Prostate gland (tissue), 2 donors: ENCODE measurements at regions not wholly inside any gene's neighbourhood (a gene's known extent, or its start where the extent isn't known, plus 50 kb on each side); places are given as distances from the start of the nearest gene placed in this dataset.

Experiments
- DNase-seq: peaks from one replicate; pipeline ENCODE4 v3.0.0-alpha.2; 2019; ENCODE audit warnings: low spot score
- H3K27ac ChIP-seq, 2 donors: fragments of 200-600 bp; sonication (generic); 2 replicates each; pipeline ENCODE4 v1.5.1; 2017 to 2019
- H3K27me3 ChIP-seq: fragments of 200-600 bp; sonication (generic); replicated peaks from 2 replicates; pipeline ENCODE4 v1.5.1; 2019; ENCODE audit not compliant: insufficient read depth
- H3K36me3 ChIP-seq, 2 donors: fragments of 200-600 bp; sonication (generic); 1 replicate in 1 of 2; 2 replicates in 1 of 2; pipeline versions ENCODE4 v1.5.1 to v1.8.1; 2017 to 2019
- H3K4me1 ChIP-seq: fragments of 200-600 bp; sonication (generic); replicated peaks from 2 replicates; pipeline ENCODE4 v1.5.1; 2019
- H3K4me3 ChIP-seq, 2 donors: fragments of 200-600 bp; sonication (generic); 2 replicates each; pipeline ENCODE4 v1.5.1; 2017 to 2019
- H3K9me3 ChIP-seq: fragments of 200-600 bp; sonication (generic); 2 replicates; pipeline ENCODE4 v1.5.1; 2017
- CTCF ChIP-seq, 4 experiments: fragments of 200-600 bp in 2 of 4; fragments of 450-650 bp in 2 of 4; sonication (generic) in 2 of 4; IDR thresholded peaks; 1 replicate in 3 of 4; 2 replicates in 1 of 4; pipeline ENCODE4 v1.5.1; 2016 to 2019; ENCODE audit warnings: antibody characterized with exemption in 4 of 4, mild to moderate bottlenecking in 2 of 4, moderate library complexity in 2 of 4
- POLR2A ChIP-seq: fragments of 450-650 bp; IDR thresholded peaks from one replicate; pipeline ENCODE4 v1.6.1; 2016; ENCODE audit warnings: antibody characterized with exemption, mild to moderate bottlenecking
- POLR2AphosphoS5 ChIP-seq: sonication (generic); formaldehyde crosslinking; IDR thresholded peaks from one replicate; pipeline ENCODE4 v1.6.1; 2017; ENCODE audit warnings: antibody characterized with exemption
- WGBS: methylation state at CpG from one replicate; pipeline ENCODE4 v1.1.5; 2018; 5-methylcytosine and 5-hydroxymethylcytosine counted together
- intact Hi-C: fragments of 100-400 bp; cut with DNase I; formaldehyde crosslinking; loops from one replicate; pipeline ENCODE4 v1.14.2; 2022

DNA sequence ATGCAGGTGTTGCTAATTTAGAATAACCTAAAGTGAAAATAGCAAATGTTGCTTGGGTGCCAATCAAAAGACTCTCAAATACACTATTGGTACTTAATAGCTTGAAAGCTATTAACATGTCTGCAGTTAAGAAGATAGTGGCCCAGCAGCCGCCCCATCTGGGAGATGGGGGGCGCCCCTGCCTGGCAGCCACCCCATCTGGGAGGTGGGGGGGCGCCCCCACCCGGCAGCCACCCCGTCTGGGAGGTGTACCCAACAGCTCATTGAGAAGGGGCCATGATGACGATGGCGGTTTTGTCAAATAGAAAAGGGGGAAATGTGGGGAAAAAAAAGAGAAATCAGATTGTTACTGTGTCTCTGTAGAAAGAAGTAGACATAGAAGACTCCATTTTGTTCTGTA lies 923.1 kb upstream of the MDGA2 start:
- no peak overlapping the region for H3K27ac ChIP-seq
- DNase-seq: no peak
- intact Hi-C loops: no loop called here
- H3K4me1 ChIP-seq: no peaks in the 10 kb centered on the region
- H3K27me3 ChIP-seq: no peaks in the 10 kb centered on the region
- TF ChIP-seq CTCF (IDR thresholded peaks at IDR 0.05): no peak
- no peak for TF ChIP-seq POLR2AphosphoS5
- TF ChIP-seq POLR2A: no peak
- no peaks in the 10 kb centered on the region for H3K9me3 ChIP-seq
- no peak overlapping the region for H3K4me3 ChIP-seq
- no peaks in the 10 kb centered on the region for H3K36me3 ChIP-seq
- 83% methylated on average over 7 of the region's 7 CpGs for WGBS

DNA sequence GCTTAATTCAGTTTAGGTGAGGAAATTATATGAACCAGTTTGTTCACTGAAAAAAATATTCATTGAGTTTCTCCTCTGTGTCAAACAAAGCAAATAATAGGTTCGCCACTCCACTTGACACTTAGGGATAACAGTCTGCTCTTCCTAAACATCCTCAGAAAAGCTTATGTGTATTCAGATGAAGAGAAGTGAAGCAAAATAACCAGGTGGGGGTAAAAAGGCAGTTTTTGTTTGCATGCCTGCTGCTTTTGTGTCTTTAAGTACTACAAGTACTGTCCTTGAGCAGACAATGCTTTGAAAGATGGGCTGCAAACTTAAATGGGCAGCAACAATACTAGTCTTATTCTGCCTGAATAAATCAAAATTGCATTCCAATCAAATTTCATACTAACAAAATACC lies 910.7 kb upstream of the MDGA2 start:
- no peak for TF ChIP-seq POLR2AphosphoS5
- no peak for TF ChIP-seq CTCF (IDR thresholded peaks at IDR 0.05)
- TF ChIP-seq POLR2A: no peak
- intact Hi-C loops: no loop called here
- H3K36me3 ChIP-seq: no peaks in the 10 kb centered on the region
- DNase-seq: no peak
- 73% methylated on average over 1 of the region's 1 CpG for WGBS
- H3K4me3 ChIP-seq: no peak overlapping the region
- no peaks in the 10 kb centered on the region for H3K27me3 ChIP-seq
- no peaks in the 10 kb centered on the region for H3K9me3 ChIP-seq
- no peak overlapping the region for H3K27ac ChIP-seq
- no peaks in the 10 kb centered on the region for H3K4me1 ChIP-seq

DNA sequence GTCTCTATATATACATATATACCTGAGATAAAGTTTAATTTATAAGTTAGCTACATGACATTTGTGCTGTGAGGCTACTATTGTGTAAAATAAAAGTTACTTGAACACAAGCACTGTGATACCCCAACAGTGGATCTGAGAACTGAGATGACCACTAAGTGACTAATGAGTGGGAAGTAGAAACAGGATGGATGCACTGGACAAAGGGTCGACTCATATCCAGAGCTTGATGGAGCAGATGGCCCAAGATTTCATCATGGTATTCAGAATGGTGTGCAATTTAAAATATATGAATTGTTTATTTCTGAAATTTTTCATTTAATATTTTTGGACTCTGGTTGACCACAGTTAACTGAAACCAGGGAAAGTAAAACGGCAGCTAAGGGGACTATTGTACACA lies 908.6 kb upstream of the MDGA2 start:
- TF ChIP-seq POLR2AphosphoS5 (no peak), CTCF (IDR thresholded peaks at IDR 0.05) (no peak), POLR2A (no peak)
- Histone ChIP-seq H3K27ac (no peak overlapping the region), H3K36me3 (no peaks in the 10 kb centered on the region), H3K4me3 (no peak overlapping the region), H3K9me3 (no peaks in the 10 kb centered on the region), H3K27me3 (no peaks in the 10 kb centered on the region), H3K4me1 (no peaks in the 10 kb centered on the region)
- intact Hi-C loops: no loop called here
- DNase-seq: no peak
- WGBS: 23% methylated on average over 2 of the region's 2 CpGs

DNA sequence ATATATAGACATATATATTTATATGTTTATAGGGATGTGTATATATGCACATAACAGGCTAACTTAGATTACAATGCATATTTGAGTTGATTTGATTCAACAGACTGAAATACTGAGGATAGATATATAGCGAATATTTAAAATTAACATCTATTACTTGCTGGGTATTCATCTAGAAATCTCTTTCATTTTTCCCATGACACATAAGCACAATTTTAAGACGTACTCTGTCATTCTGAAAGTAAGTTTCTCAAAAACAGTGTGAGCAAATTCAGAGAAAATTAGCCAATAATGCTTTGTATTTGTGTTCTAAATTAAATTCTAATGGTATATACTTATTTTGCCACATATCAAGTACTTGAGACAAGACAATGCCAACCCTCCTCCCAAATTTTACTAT lies 907.5 kb upstream of the MDGA2 start:
- Histone ChIP-seq H3K27ac (no peak overlapping the region), H3K4me1 (no peaks in the 10 kb centered on the region), H3K4me3 (no peak overlapping the region), H3K27me3 (no peaks in the 10 kb centered on the region), H3K9me3 (no peaks in the 10 kb centered on the region), H3K36me3 (no peaks in the 10 kb centered on the region)
- TF ChIP-seq POLR2AphosphoS5: no peak
- TF ChIP-seq CTCF (IDR thresholded peaks at IDR 0.05): no peak
- TF ChIP-seq POLR2A: no peak
- DNase-seq: no peak
- 88% methylated on average over 2 of the region's 2 CpGs for WGBS
- intact Hi-C loops: no loop called here

- Histone ChIP-seq H3K36me3 (no peaks in the 10 kb centered on the region), H3K4me1 (no peaks in the 10 kb centered on the region), H3K27ac (no peak overlapping the region), H3K27me3 (no peaks in the 10 kb centered on the region), H3K9me3 (no peaks in the 10 kb centered on the region), H3K4me3 (no peak overlapping the region)
- no peak for DNase-seq
- intact Hi-C loops: no loop called here
- TF ChIP-seq CTCF (IDR thresholded peaks at IDR 0.05) (no peak), POLR2AphosphoS5 (no peak)
- 87% methylated on average over 5 of the region's 5 CpGs for WGBS
Observed at GRCh38 chr14:48580692-48581091, 905.3 kb upstream of the MDGA2 start.
